ENCODE measurements at regions not wholly inside any gene's neighbourhood (a gene's known extent, or its start where the extent isn't known, plus 50 kb on each side); places are given as distances from the start of the nearest gene placed in this dataset.
"Not testable (repeated sequence)": the region's sequence is repeated elsewhere in the genome, so short reads cannot be mapped to it uniquely, and the experiment has no call there.

GRCh38 chr5:152711801-152712388 lies 306.8 kb upstream of the NMUR2 start:
- DNase-seq = no peak

DNA sequence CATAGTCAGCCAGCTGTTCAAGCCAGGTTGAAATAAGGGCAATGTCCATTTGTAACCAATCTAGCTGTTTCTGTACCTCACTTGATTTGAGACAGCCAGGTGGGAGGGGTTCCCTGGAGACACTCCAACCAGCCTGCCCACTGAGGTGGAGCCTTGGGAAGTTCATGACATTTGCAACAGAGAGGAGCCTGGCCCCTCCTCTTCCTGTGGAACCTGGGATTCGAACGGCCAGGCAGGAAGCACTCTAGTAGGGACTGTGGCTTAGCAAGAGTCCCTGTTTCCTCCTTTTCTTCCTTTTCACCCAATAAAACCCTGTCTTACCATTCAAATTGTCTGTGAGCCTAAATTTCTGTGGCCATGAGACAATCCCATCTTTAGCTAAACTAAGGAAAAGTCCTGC lies 312.3 kb upstream of the NMUR2 start:
- no peak for DNase-seq

DNA sequence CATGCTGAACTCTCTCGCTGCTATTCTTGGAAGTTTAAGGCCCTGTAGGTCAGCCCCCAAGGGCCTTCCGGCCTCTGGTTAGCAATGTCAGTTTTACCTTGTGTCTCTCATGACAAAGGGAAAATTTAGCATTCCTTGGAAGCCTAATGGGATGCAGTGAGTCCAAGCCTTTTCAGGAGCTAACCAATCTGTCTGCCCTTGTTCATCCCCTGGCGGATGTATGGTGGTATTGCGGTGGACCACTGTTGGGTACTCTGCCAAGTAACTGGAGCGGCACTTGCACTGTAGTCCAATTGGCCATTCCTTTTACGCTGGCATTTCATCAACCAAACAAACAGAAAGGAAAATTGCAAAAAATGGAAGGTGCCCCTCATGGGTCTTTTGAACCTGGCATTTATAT lies 318.4 kb upstream of the NMUR2 start:
- DNase-seq = no peak

DNA sequence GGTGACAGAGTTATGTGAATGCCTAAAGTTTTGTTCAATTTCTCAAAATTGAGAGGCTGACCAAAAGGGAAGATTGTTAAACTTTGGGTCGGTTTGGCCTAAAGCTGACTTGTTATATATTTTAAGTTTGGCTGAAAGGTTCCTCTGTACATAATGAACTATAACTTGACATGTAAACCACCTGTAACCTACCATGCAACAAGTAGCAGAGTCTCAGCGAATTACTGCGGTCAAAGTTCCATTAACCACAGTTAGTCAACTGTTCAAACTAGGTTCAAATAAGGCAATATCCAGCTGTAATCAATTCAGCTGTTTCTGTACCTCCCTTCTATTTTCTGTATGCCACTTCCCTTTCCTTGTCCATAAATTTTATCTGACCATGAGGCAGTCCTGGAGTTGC lies 325.1 kb upstream of the NMUR2 start:
- DNase-seq = no peak

DNA sequence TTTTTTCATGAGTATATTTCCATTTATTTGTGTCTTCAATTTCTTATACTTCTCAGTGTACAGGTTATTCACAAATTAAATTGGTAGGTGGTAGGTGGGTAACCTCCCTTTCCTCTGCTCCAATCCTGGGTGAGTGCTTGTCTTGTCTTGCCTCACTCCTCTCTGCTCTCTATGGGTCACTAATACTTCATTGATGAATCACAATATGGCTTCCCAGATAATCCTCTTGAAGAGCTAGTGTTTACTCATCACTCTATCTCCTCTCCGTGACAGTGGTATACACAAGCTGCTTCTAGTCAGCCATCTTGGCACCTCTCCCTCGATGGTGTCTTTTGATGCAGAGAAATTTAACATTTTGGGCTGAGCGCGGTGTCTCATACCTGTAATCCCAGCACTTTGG lies 331.8 kb upstream of the NMUR2 start:
- DNase-seq = no peak

DNA sequence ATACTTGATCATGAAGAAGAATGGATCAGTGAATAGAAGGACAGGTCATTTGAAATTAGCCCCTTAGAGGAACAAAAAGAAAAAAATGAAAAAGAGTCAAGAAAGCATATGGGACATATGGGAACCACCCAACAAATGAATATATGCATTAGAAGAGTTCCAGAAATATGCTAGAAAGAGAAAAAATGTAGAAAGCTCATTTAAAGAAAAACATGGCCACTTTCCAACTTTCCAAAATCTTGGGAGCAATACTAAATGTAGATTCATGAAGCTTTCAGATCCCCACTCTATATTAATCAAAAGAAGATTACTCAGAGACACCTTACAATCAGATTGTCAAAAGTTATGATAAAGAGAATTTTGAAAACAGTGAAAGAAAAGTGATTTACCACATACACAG lies 334.8 kb upstream of the NMUR2 start:
- DNase-seq = no peak

DNA sequence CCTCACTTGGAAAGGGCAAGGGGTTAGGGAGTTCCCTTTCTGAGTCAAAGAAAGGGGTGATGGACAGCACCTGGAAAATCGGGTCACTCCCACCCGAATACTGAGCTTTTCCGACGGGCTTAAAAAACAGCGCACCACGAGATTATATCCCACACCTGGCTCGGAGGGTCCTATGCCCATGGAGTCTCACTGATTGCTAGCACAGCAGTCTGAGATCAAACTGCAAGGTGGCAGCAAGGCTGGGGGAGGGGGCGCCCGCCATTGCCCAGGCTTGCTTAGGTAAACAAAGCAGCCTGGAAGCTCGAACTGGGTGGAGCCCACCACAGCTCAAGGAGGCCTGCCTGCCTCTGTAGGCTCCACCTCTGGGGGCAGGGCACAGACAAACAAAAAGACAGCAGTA lies 336.0 kb upstream of the NMUR2 start:
- not testable (repeated sequence) for DNase-seq

DNA sequence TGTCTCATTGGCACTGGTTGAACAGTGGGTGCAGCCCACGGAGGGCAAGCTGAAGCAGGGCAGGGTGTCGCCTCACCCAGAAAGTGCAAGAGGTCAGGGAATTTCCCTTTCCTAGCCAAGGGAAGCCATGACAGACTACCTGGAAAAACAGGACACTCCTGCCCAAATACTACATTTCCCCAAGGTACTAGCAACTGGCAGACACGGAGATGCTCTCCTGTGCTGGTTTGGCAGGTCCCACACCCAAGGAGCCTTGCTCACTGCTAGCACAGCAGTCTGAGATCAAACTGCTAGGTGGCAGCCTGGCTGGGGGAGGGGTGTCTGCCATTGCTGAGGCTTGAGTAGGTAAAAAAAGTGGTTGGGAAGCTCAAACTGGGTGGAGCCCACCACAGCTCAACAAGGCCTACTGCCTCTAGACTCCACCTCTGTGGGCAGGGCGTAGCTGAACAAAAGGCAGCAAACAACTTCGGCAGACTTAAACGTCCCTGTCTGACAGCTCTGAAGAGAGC lies 382.7 kb upstream of the NMUR2 start:
- not testable (repeated sequence) for DNase-seq

DNA sequence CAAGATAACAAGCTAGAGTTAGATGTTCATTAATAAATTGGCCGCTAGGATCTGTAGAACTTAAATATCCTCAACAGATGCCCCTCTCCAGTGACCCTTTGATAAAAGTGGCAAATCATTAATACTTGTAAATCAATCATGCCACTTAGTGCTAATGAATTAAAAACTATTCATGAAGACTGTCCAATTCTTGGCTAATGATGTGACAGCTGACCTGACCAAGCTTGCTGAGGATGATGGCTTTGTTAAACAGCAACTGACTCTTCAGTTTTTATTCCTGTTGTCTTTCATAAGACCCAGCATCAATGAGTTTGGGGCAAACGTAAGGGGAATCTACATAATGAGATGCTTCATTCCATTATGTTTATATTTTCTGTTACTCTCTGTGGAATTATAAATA lies 396.8 kb upstream of the NMUR2 start:
- no peak for DNase-seq

DNA sequence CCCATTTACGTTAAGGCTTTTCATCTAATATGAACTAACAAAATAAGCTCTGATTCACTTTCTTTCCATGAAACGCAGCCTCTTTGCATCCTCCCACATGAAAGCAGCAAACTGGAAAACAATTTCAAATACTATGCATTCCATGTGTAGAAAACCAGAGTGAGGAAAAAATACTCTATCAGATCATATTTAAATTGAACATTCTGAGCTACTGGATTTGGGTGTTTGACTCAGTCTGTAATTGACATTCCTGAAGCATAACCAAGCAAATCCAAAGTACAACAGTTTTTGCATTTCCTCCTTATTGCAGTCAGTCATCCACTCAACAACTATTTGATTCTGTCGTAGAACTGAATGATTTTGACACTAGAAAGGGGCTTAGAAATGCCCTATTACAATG lies 399.1 kb upstream of the NMUR2 start:
- DNase-seq = no peak

DNA sequence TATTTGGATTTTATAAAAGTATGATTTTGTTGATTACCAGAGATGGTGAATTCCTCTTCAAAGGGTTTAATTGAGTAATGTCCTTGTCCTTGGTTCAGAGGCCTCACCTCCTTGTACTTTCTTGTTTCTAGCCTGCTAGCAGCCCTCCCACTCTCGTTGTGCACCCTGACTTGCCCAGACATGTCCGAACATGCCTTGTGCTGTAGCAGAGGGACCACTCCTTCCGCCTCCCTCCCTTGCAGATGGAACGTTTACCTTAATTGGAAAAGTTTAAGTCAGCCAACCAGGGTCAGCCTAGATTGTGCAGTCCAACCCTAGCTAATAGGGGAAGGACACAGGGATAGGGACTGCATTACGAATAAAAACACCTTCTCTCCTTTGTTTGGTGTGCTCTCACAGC lies 406.9 kb upstream of the NMUR2 start:
- no peak for DNase-seq

DNA sequence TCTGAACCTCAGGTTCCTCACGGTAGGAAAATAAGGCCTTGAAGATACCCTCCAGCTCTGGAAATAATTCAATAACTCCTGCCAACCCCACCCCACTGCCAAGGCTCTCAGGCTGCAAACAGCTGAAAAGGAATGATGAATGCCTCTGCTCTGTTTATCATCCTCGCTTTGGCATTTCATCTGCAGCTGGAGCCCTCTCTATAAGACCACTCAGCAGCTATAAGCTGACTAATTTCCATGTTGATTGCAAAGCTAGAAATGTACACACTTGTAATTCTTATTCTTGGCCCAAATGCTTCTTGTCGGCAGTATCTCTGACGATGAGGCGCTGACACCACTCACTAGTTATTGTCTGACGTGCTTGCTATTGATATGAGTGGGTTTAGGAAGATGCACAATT lies 408.4 kb upstream of the NMUR2 start:
- DNase-seq = no peak

DNA sequence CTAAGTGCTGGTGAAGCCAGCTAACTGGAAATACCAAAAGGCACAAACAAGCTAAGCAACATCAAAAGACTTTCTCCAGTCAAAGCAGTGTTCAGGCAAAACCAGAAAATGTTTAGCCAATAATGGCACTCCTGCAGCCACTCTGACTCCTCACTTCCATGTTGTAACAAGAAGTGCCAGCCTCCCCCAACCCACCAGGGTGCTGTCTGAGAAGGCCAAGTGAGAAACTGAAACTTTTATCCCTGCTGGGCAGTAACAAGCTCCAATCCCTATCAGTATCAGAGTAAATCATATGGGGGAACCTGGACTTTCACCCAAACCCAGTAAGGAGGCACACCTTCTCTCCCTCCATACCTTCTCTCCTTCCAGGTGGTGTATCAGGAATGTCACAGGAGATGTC lies 414.8 kb upstream of the NMUR2 start:
- DNase-seq = no peak

GRCh38 chr5:152824316-152824715 lies 419.2 kb upstream of the NMUR2 start:
- no peak for DNase-seq

GRCh38 chr5:152838241-152838786 lies 433.2 kb upstream of the NMUR2 start:
- DNase-seq = no peak

DNA sequence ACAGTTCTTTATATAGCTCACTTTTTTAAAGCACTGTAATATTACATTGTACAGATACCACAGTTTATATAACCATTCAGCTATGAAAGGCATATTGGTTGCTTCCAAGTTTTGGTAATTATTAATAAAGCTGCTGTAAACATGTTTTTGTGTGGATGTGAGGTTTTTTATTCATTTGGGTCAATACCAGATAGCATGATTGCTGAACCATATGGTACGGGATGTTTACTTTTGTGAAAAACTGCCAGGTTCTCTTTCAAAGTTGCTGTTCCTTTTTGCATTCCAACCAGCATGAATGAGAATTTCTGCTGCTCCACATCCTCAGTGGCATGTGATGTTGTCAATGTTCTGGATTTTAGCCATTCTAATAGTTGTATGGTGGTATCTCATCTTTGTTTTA lies 439.6 kb upstream of the NMUR2 start:
- no peak for DNase-seq

DNA sequence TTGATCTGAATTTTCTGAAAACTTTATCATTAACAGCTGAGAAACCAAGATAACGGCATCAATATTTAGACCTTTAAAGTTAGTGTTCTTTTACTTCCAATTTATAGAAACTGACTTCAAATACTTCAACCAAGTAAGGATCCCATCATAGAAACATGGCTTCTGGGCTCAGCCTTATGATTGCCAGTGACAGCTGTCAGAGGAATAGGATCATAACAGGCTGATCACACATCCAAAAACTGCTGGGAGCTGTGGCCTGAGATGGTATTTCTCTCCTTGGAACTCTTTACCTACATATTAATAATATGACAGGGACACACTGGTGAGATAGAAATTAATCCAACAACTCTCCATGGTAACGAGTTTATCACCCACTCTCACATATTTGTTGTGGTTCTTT lies 448.3 kb upstream of the NMUR2 start:
- DNase-seq = no peak

DNA sequence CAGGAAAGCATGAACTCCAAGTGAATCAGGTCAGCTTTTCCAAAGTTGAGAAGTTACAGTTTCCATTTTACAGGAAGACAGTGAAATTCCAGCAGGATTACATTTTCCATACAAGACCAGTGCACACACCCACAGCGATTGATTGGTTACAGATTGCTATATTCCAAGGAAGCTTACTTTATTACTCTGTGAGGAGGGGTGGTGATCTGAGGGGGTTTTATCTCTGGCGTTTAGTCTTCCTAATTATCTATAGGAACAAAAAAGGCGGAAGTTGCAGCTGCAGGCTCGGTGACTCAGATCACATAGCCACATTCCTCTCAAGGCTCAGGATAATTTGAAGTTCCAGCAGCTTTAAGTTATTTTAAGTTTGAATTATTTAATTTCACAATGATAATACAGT lies 450.4 kb upstream of the NMUR2 start:
- no peak for DNase-seq

GRCh38 chr5:152861231-152861630 lies 456.2 kb upstream of the NMUR2 start:
- no peak for DNase-seq

- no peak for DNase-seq
These were observed 459.4 kb upstream of the NMUR2 start for GRCh38 chr5:152864447-152864846.

DNA sequence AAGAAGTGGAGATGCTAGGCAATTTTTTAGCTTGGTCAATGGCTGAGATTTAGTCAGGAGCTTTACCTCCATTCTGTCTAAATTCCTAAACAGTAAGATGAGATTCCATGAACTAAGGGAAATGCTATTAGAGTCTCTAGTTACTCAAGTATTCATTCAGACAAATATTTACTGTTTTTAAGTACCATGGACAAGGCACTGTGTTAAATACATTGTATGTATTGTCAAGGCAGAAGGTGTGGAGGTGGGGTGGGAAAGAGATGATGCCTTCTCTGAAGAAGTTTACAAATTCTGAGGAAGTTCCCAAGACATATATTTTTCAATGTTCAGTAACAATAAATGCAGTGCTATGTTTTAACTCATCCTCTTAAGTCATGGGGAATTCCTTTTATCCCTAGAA lies 459.9 kb upstream of the NMUR2 start:
- no peak for DNase-seq

- DNase-seq = no peak
These were observed 464.9 kb upstream of the NMUR2 start for GRCh38 chr5:152869971-152870370.

- DNase-seq = no peak
These were observed 477.5 kb upstream of the NMUR2 start for GRCh38 chr5:152882621-152883020.

DNA sequence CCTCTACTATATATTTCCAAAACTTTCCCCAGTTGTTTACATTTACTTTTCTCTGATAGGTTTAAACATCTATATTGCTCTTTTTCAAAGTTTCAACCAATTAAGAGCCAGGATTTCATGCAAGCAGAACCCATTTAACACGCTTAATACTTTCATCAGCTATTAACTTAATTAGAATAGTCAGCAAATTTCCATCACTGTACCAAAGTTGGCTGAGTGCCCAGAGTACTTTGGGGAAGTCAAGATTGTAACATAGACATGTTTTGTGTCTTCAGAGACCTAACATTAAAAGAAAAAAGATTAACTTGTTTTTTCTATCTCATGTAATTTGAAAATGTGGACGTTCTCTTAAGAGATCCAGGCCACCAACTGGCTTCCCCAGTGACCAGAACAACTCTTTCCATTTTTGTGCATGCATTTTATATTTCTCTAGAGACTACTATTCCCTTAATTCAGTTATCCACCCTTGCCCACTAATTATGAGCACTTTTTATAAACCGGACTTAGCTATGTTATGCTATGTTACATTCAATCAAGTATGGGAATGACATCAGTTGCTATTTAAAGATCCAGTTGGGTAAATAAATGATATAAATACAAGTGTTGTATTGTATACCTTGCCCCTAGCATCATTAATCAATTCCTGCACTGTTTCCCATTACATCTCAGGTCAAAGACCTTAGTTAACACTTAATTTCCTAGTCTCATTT lies 478.1 kb upstream of the NMUR2 start:
- no peak for DNase-seq

DNA sequence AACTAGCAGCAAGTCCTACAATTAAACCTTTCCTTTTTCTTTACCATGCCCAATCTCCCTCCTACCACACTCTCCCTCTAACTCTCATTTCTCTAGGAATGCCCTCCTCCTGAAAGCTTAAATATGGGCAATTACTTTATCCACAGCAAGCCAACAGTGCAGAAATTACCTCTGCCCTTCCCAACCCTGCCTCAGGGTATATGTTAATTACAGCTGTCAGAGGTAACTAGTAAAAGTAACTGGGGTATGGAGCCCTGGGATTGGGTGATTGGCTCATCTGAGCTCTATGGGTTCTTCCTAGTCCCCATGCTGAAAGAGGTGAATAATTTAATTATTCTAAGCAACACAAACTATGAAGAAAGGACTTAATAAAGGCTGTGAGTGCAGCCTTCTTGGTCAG lies 478.9 kb upstream of the NMUR2 start:
- DNase-seq = no peak
